IMR-90 (cell line): ENCODE measurements at regions not wholly inside any gene's neighbourhood (a gene's known extent, or its start where the extent isn't known, plus 50 kb on each side); places are given as distances from the start of the nearest gene placed in this dataset.

ENCODE experiments used
- ATAC-seq: fragments of 200-7000 bp; cut with Tn5 transposase; 2 replicates; pipeline ENCODE4 v1.9.1; 2020; ENCODE audit warnings: low read depth, mild to moderate bottlenecking, moderate library complexity
- BruUV-seq: library from RNA; stranded (reverse); fragments of 400-500 nt; replicated peaks from 2 replicates; lab custom pipeline; 2021; lab: Mats Ljungman, UMichigan
- CTCF ChIA-PET: fragments of 300-600 bp; formaldehyde crosslinking; extraction: SDS; loops from one replicate; lab custom pipeline; 2021; ENCODE audit warnings: antibody characterized with exemption; lab: Yijun Ruan, JAX
- POLR2A ChIA-PET: fragments of 300-600 bp; sonication (Branson Sonifier 250); formaldehyde crosslinking; loops from one replicate; lab custom pipeline; 2022; ENCODE audit warnings: antibody characterized with exemption; ENCODE audit not compliant: unreplicated experiment; lab: Charles Lee
- DNase-seq: peaks from one replicate; pipeline ENCODE4 v3.0.0; 2013
- H2AFZ ChIP-seq: replicated peaks from 2 replicates; pipeline ENCODE3; 2013; ENCODE audit warnings: low read length, mild to moderate bottlenecking; ENCODE audit not compliant: poor library complexity
- H2AK5ac ChIP-seq: 2 replicates; pipeline ENCODE4 v1.6.1; 2013; ENCODE audit warnings: low read depth, low read length, inconsistent platforms
- H2AK9ac ChIP-seq: replicated peaks from 2 replicates; pipeline ENCODE3; 2013; ENCODE audit warnings: mild to moderate bottlenecking, low read depth, low read length, moderate library complexity; ENCODE audit not compliant: poor library complexity
- H2BK120ac ChIP-seq: 2 replicates; pipeline ENCODE4 v1.6.1; 2013; ENCODE audit warnings: low read depth, low read length, inconsistent platforms
- H2BK15ac ChIP-seq: 3 replicates; pipeline ENCODE4 v1.6.1; 2013; ENCODE audit warnings: low read depth, low read length, inconsistent platforms
- H2BK20ac ChIP-seq: 2 replicates; pipeline ENCODE4 v1.6.1; 2013; ENCODE audit warnings: low read depth, mild to moderate bottlenecking, inconsistent platforms, low read length, moderate library complexity
- H2BK5ac ChIP-seq: 2 replicates; pipeline ENCODE4 v1.6.1; 2013; ENCODE audit warnings: mild to moderate bottlenecking, low read depth, low read length, inconsistent platforms; ENCODE audit not compliant: poor library complexity, severe bottlenecking
- H3K14ac ChIP-seq: replicated peaks from 2 replicates; pipeline ENCODE4 v1.6.1; 2013; ENCODE audit warnings: low read depth, low read length, inconsistent platforms
- H3K18ac ChIP-seq: 2 replicates; pipeline ENCODE4 v1.6.1; 2013; ENCODE audit warnings: low read depth, low read length, control low read depth
- H3K23ac ChIP-seq: 2 replicates; pipeline ENCODE4 v1.6.1; 2013; ENCODE audit warnings: low read depth, low read length, inconsistent platforms
- H3K27ac ChIP-seq: 2 replicates; pipeline ENCODE4 v1.5.1; 2013; ENCODE audit warnings: mild to moderate bottlenecking, control low read depth, low read length; ENCODE audit not compliant: insufficient read depth
- H3K27me3 ChIP-seq: 2 replicates; pipeline ENCODE4 v1.6.1; 2013; ENCODE audit warnings: low read length; ENCODE audit not compliant: control insufficient read depth, insufficient read depth
- H3K36me3 ChIP-seq: 2 replicates; pipeline ENCODE4 v1.6.1; 2013; ENCODE audit warnings: low read length, mixed read lengths; ENCODE audit not compliant: control insufficient read depth, insufficient read depth
- H3K4ac ChIP-seq: 2 replicates; pipeline ENCODE4 v1.6.1; 2013; ENCODE audit warnings: low read depth, low read length, inconsistent platforms
- H3K4me1 ChIP-seq: 2 replicates; pipeline ENCODE4 v1.6.1; 2013; ENCODE audit warnings: low read length, mixed read lengths; ENCODE audit not compliant: control insufficient read depth, insufficient read depth
- H3K4me2 ChIP-seq: 2 replicates; pipeline ENCODE4 v1.6.1; 2013; ENCODE audit warnings: low read depth, mild to moderate bottlenecking, control low read depth, low read length, moderate library complexity
- H3K4me3 ChIP-seq: 2 replicates; pipeline ENCODE4 v1.5.1; 2013; ENCODE audit warnings: low read depth, mild to moderate bottlenecking, control low read depth, low read length, moderate library complexity; ENCODE audit not compliant: insufficient read depth
- H3K56ac ChIP-seq: 2 replicates; pipeline ENCODE4 v1.6.1; 2013; ENCODE audit warnings: low read length, inconsistent platforms; ENCODE audit not compliant: insufficient read depth; ENCODE audit errors: extremely low read depth
- H3K79me1 ChIP-seq, 2 experiments: 2 replicates each; pipeline ENCODE4 v1.6.1; 2013; ENCODE audit warnings: low read length in 2 of 2, inconsistent platforms in 1 of 2, low read depth in 1 of 2
- H3K9ac ChIP-seq: 2 replicates; pipeline ENCODE4 v1.6.1; 2013; ENCODE audit warnings: low read depth, low read length, control low read depth
- H3K9me1 ChIP-seq: 2 replicates; pipeline ENCODE4 v1.6.1; 2013; ENCODE audit warnings: low read length, inconsistent platforms; ENCODE audit not compliant: insufficient read depth
- H3K9me3 ChIP-seq: 2 replicates; pipeline ENCODE4 v1.6.1; 2013; ENCODE audit warnings: low read length; ENCODE audit not compliant: control insufficient read depth, insufficient read depth
- H4K20me1 ChIP-seq: 2 replicates; pipeline ENCODE4 v1.6.1; 2013; ENCODE audit warnings: low read length, inconsistent platforms; ENCODE audit not compliant: insufficient read depth
- H4K5ac ChIP-seq: 2 replicates; pipeline ENCODE4 v1.6.1; 2013; ENCODE audit warnings: mild to moderate bottlenecking, low read depth, low read length, control low read depth
- H4K8ac ChIP-seq, 2 experiments: 2 replicates each; pipeline ENCODE4 v1.6.1; 2013; ENCODE audit warnings: low read depth in 2 of 2, low read length in 2 of 2, control low read depth in 1 of 2, inconsistent platforms in 1 of 2
- H4K91ac ChIP-seq: 2 replicates; pipeline ENCODE4 v1.6.1; 2013; ENCODE audit warnings: low read depth, low read length, inconsistent platforms; ENCODE audit not compliant: insufficient read depth
- BHLHE40 ChIP-seq: fragments of 150-350 bp; IDR thresholded peaks from 2 replicates; pipeline ENCODE4 v1.6.1; 2016; ENCODE audit warnings: mild to moderate bottlenecking, low read depth, low read length
- CHD1 ChIP-seq: IDR thresholded peaks from 2 replicates; pipeline ENCODE4 v1.6.1; 2012; ENCODE audit warnings: low read depth, low read length, improper control_type of control experiment
- POLR2A ChIP-seq: IDR thresholded peaks from 2 replicates; pipeline ENCODE4 v1.6.1; 2012; ENCODE audit warnings: mild to moderate bottlenecking, low read depth, low read length
- RFX5 ChIP-seq: IDR thresholded peaks from 2 replicates; pipeline ENCODE4 v1.8.0; 2012; ENCODE audit warnings: low read depth, mild to moderate bottlenecking, low read length, moderate library complexity
- SMC3 ChIP-seq: fragments of 150-350 bp; IDR thresholded peaks from 2 replicates; pipeline ENCODE4 v1.6.1; 2016; ENCODE audit warnings: low read depth, mild to moderate bottlenecking, antibody characterized with exemption, low read length, moderate library complexity
- WGBS, 2 experiments: methylation state at CpG; one replicate each; pipeline versions ENCODE4 v1.1.5 to v1.1.7; 2013; ENCODE audit warnings: missing lambda C conversion rate in 2 of 2; ENCODE audit not compliant: insufficient read length in 1 of 2; ENCODE audit errors: extremely low coverage in 2 of 2; 5-methylcytosine and 5-hydroxymethylcytosine counted together
- dilution Hi-C: fragments of 300-500 bp; cut with HindIII; formaldehyde crosslinking; loops from one replicate; pipeline ENCODE4 v1.14.3; 2018; ENCODE audit warnings: low sequenced_read_pairs; ENCODE audit not compliant: unreplicated experiment
- in situ Hi-C: fragments of 300-500 bp; cut with MboI; formaldehyde crosslinking; loops from 3 replicates; pipeline ENCODE4 v1.14.3; 2019; ENCODE audit warnings: low sequenced_read_pairs, inconsistent platforms, mixed read lengths
- intact Hi-C: fragments of 100-400 bp; cut with micrococcal nuclease; formaldehyde crosslinking; loops from 2 replicates; pipeline ENCODE4 v1.10.0; 2022

GRCh38 chr15:26365077-26365476, 407.8 kb downstream of the GABRB3 start:
- Histone ChIP-seq H2BK120ac (no peak overlapping the region), H4K8ac (no peak overlapping the region), H3K9me3 (peaks cover 12% of the 10 kb centered on the region), H3K27me3 (no peaks in the 10 kb centered on the region), H3K14ac (no peak overlapping the region), H4K20me1 (no peaks in the 10 kb centered on the region), H3K9me1 (no peaks in the 10 kb centered on the region), H3K4me1 (no peaks in the 10 kb centered on the region), H2BK20ac (no peak overlapping the region), H3K9ac (no peak overlapping the region), H3K36me3 (no peaks in the 10 kb centered on the region), H4K91ac (no peak overlapping the region), H2BK15ac (no peak overlapping the region), H3K27ac (no peak overlapping the region), H2BK5ac (no peak overlapping the region), H3K4ac (no peak overlapping the region), H3K79me1 (no peaks in the 10 kb centered on the region), H2AK5ac (no peak overlapping the region), H3K4me2 (no peak overlapping the region), H3K4me3 (no peak overlapping the region), H4K5ac (no peak overlapping the region), H2AK9ac (no peak overlapping the region), H3K18ac (no peak overlapping the region), H2AFZ (no peak overlapping the region), H3K56ac (no peak overlapping the region), H3K23ac (no peak overlapping the region)
- WGBS, 2 experiments, result 17% methylated on average over 1 of the region's 4 CpGs; no CpG with 5 or more reads in 1 of the 2 experiments
- DNase-seq (no peak), ATAC-seq (no peak)
- dilution Hi-C loops, result no loop called here
- ChIA-PET CTCF (no interaction called here), POLR2A (no interaction called here)
- intact Hi-C loops, result no loop called here
- in situ Hi-C loops, result no loop called here
- TF ChIP-seq BHLHE40, result no peak
- no peak for TF ChIP-seq CHD1
- no peak for TF ChIP-seq RFX5
- TF ChIP-seq SMC3, result no peak
- no peak for TF ChIP-seq POLR2A
- BruUV-seq, result no TSS peak
